ENCODE measurements at regions not wholly inside any gene's neighbourhood (a gene's known extent, or its start where the extent isn't known, plus 50 kb on each side); places are given as distances from the start of the nearest gene placed in this dataset.

- H3K4me3 ChIP-seq = no peak overlapping the region
- H3K9me3 ChIP-seq = no peaks in the 10 kb centered on the region
- H3K36me3 ChIP-seq = no peaks in the 10 kb centered on the region
- no peak for DNase-seq (ENCODE audit: low spot score in 2 of 2)
- no peaks in the 10 kb centered on the region for H3K27me3 ChIP-seq
- H3K4me1 ChIP-seq = no peaks in the 10 kb centered on the region
- intact Hi-C loops (cut with DNase I; ENCODE audit: low total_unique reads) = loop anchor here (10.0 kb wide), 1 partner anchor 46 kb away; no protein-coding TSS in a partner anchor
- no peak overlapping the region for H3K27ac ChIP-seq
- no peak for TF ChIP-seq POLR2AphosphoS5 (IDR thresholded peaks at IDR 0.05)
- TF ChIP-seq CTCF (IDR thresholded peaks at IDR 0.05) = no peak
- no peak for TF ChIP-seq POLR2A (IDR thresholded peaks at IDR 0.05)
Observed at GRCh38 chr7:9978106-9979064, 995.3 kb upstream of the PHF14 start.

- intact Hi-C loops (cut with DNase I; ENCODE audit: low total_unique reads) = loop anchor here (1.0 kb wide), 1 partner anchor 9 kb away; no protein-coding TSS in a partner anchor
- Histone ChIP-seq H3K36me3 (no peaks in the 10 kb centered on the region), H3K9me3 (no peaks in the 10 kb centered on the region), H3K4me1 (no peaks in the 10 kb centered on the region), H3K27ac (no peak overlapping the region), H3K27me3 (no peaks in the 10 kb centered on the region), H3K4me3 (no peak overlapping the region)
- no peak for TF ChIP-seq POLR2AphosphoS5 (IDR thresholded peaks at IDR 0.05)
- TF ChIP-seq POLR2A (IDR thresholded peaks at IDR 0.05) = no peak
- no peak for TF ChIP-seq CTCF (IDR thresholded peaks at IDR 0.05)
- DNase-seq (ENCODE audit: low spot score in 2 of 2) = no peak
Observed at GRCh38 chr7:9981742-9982349, 991.8 kb upstream of the PHF14 start.

GRCh38 chr7:9983048-9983447, 990.6 kb upstream of the PHF14 start:
- no peaks in the 10 kb centered on the region for H3K27me3 ChIP-seq
- no peak overlapping the region for H3K4me3 ChIP-seq
- no peak for TF ChIP-seq CTCF (IDR thresholded peaks at IDR 0.05)
- TF ChIP-seq POLR2A (IDR thresholded peaks at IDR 0.05) = no peak
- no peak for TF ChIP-seq POLR2AphosphoS5 (IDR thresholded peaks at IDR 0.05)
- H3K9me3 ChIP-seq = peaks cover 0 to 5% of the 10 kb centered on the region in 2 donors
- no peak overlapping the region for H3K27ac ChIP-seq
- H3K4me1 ChIP-seq = no peaks in the 10 kb centered on the region
- H3K36me3 ChIP-seq = no peaks in the 10 kb centered on the region
- intact Hi-C loops (cut with DNase I; ENCODE audit: low total_unique reads) = no loop called here
- DNase-seq (ENCODE audit: low spot score in 2 of 2) = no peak

GRCh38 chr7:10015687-10016086, 958.0 kb upstream of the PHF14 start:
- TF ChIP-seq POLR2AphosphoS5 (IDR thresholded peaks at IDR 0.05) (no peak), CTCF (IDR thresholded peaks at IDR 0.05) (no peak), POLR2A (IDR thresholded peaks at IDR 0.05) (no peak)
- H3K4me1 ChIP-seq = no peaks in the 10 kb centered on the region
- H3K27ac ChIP-seq = no peak overlapping the region
- no peak for DNase-seq (ENCODE audit: low spot score in 2 of 2)
- H3K9me3 ChIP-seq = peaks cover 0 to 10% of the 10 kb centered on the region in 2 donors
- no peak overlapping the region for H3K4me3 ChIP-seq
- intact Hi-C loops (cut with DNase I; ENCODE audit: low total_unique reads) = no loop called here
- H3K27me3 ChIP-seq = no peaks in the 10 kb centered on the region
- no peaks in the 10 kb centered on the region for H3K36me3 ChIP-seq

- DNase-seq (ENCODE audit: low spot score in 2 of 2) = no peak
- Histone ChIP-seq H3K36me3 (no peaks in the 10 kb centered on the region), H3K27me3 (no peaks in the 10 kb centered on the region), H3K4me1 (no peaks in the 10 kb centered on the region), H3K4me3 (no peak overlapping the region), H3K27ac (no peak overlapping the region), H3K9me3 (no peaks in the 10 kb centered on the region)
- no peak for TF ChIP-seq CTCF (IDR thresholded peaks at IDR 0.05)
- intact Hi-C loops (cut with DNase I; ENCODE audit: low total_unique reads) = loop anchor here (10.0 kb wide), 1 partner anchor 48 kb away; no protein-coding TSS in a partner anchor
Observed at GRCh38 chr7:10022480-10022879, 951.2 kb upstream of the PHF14 start.
